ENCODE measurements at regions not wholly inside any gene's neighbourhood (a gene's known extent, or its start where the extent isn't known, plus 50 kb on each side); places are given as distances from the start of the nearest gene placed in this dataset.

- H3K27me3 ChIP-seq = no peaks in the 10 kb centered on the region
- WGBS = 93% methylated on average over 4 of the region's 4 CpGs
- H3K27ac ChIP-seq = no peak overlapping the region
- TF ChIP-seq EP300 (IDR thresholded peaks at IDR 0.05) (no peak), POLR2AphosphoS5 (IDR thresholded peaks at IDR 0.05) (no peak), CTCF (IDR thresholded peaks at IDR 0.05) (no peak), POLR2A (IDR thresholded peaks at IDR 0.05) (no peak)
- H3K4me1 ChIP-seq = peaks cover 8% of the 10 kb centered on the region
- H3K9me3 ChIP-seq = no peaks in the 10 kb centered on the region
- no peak overlapping the region for H3K4me3 ChIP-seq
- no peaks in the 10 kb centered on the region for H3K36me3 ChIP-seq
- no peak for DNase-seq (ENCODE audit: low spot score in 2 of 2)
Measured at GRCh38 chr1:56220021-56220420, 359.3 kb downstream of the PLPP3 start.

GRCh38 chr1:56218023-56218422 is 361.3 kb downstream of the PLPP3 start:
- Histone ChIP-seq H3K27ac (no peak overlapping the region), H3K4me3 (no peak overlapping the region), H3K36me3 (no peaks in the 10 kb centered on the region), H3K4me1 (peaks cover 8% of the 10 kb centered on the region), H3K9me3 (no peaks in the 10 kb centered on the region), H3K27me3 (no peaks in the 10 kb centered on the region)
- WGBS = 87% methylated on average over 4 of the region's 4 CpGs
- no peak for DNase-seq (ENCODE audit: low spot score in 2 of 2)
- TF ChIP-seq EP300 (IDR thresholded peaks at IDR 0.05) (no peak), POLR2A (IDR thresholded peaks at IDR 0.05) (no peak), POLR2AphosphoS5 (IDR thresholded peaks at IDR 0.05) (no peak), CTCF (IDR thresholded peaks at IDR 0.05) (no peak)

- TF ChIP-seq CTCF (IDR thresholded peaks at IDR 0.05) (no peak), EP300 (IDR thresholded peaks at IDR 0.05) (no peak), POLR2AphosphoS5 (IDR thresholded peaks at IDR 0.05) (no peak), POLR2A (IDR thresholded peaks at IDR 0.05) (no peak)
- Histone ChIP-seq H3K4me1 (peaks cover 8% of the 10 kb centered on the region), H3K27ac (no peak overlapping the region), H3K4me3 (no peak overlapping the region), H3K9me3 (no peaks in the 10 kb centered on the region), H3K27me3 (no peaks in the 10 kb centered on the region), H3K36me3 (no peaks in the 10 kb centered on the region)
- WGBS = 14% methylated on average over 4 of the region's 4 CpGs
- no peak for DNase-seq (ENCODE audit: low spot score in 2 of 2)
Measured at GRCh38 chr1:56216218-56216617, 363.1 kb downstream of the PLPP3 start.

- 50% methylated on average over 4 of the region's 4 CpGs for WGBS
- no peaks in the 10 kb centered on the region for H3K9me3 ChIP-seq
- no peak overlapping the region for H3K4me3 ChIP-seq
- H3K36me3 ChIP-seq = no peaks in the 10 kb centered on the region
- DNase-seq (ENCODE audit: low spot score in 2 of 2) = no peak
- H3K27me3 ChIP-seq = no peaks in the 10 kb centered on the region
- TF ChIP-seq CTCF (IDR thresholded peaks at IDR 0.05) (no peak), POLR2AphosphoS5 (IDR thresholded peaks at IDR 0.05) (no peak), POLR2A (IDR thresholded peaks at IDR 0.05) (no peak), EP300 (IDR thresholded peaks at IDR 0.05) (no peak)
- H3K4me1 ChIP-seq = peaks cover 8% of the 10 kb centered on the region
- peak overlapping the region; percentile 7 for H3K27ac ChIP-seq
Measured at GRCh38 chr1:56215771-56216170, 363.6 kb downstream of the PLPP3 start.

GRCh38 chr1:56215086-56215485 is 364.3 kb downstream of the PLPP3 start:
- WGBS = 48% methylated on average over 3 of the region's 3 CpGs
- H3K27ac ChIP-seq = no peak overlapping the region
- no peaks in the 10 kb centered on the region for H3K36me3 ChIP-seq
- DNase-seq (ENCODE audit: low spot score in 2 of 2) = no peak
- no peaks in the 10 kb centered on the region for H3K27me3 ChIP-seq
- H3K9me3 ChIP-seq = no peaks in the 10 kb centered on the region
- peaks cover 8% of the 10 kb centered on the region for H3K4me1 ChIP-seq
- TF ChIP-seq POLR2A (IDR thresholded peaks at IDR 0.05) (no peak), CTCF (IDR thresholded peaks at IDR 0.05) (no peak), EP300 (IDR thresholded peaks at IDR 0.05) (no peak), POLR2AphosphoS5 (IDR thresholded peaks at IDR 0.05) (no peak)
- H3K4me3 ChIP-seq = no peak overlapping the region

Data from suprapubic skin (tissue), 4 donors.